D341Med (cell line): ENCODE measurements at regions not wholly inside any gene's neighbourhood (a gene's known extent, or its start where the extent isn't known, plus 50 kb on each side); places are given as distances from the start of the nearest gene placed in this dataset.

Experiments
- DNase-seq: peaks from one replicate; pipeline ENCODE4 v3.0.0; 2012; ENCODE audit warnings: low spot score

GRCh38 chr2:22894761-22895160 lies 490.2 kb upstream of the KLHL29 start:
- DNase-seq, result no peak

DNA sequence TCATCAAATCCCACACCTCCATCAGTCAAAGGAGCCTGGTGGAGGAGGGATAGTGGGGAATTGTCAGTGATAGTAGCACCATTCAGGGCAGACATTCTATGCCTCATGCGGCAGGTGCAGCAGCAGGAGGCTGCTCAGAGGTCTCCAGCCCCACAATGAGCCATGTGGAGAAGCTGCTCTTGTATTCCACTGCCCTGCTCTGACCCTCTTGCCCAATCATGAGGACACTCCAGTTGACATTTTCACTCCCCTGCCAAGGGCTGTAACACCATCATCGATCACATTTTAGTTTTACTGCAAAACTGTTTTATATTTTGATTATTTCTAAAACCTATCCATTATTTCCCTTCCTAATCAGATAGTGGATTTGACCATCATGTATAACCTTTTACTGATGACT lies 487.6 kb upstream of the KLHL29 start:
- DNase-seq, result no peak

GRCh38 chr2:22900674-22901073 lies 484.3 kb upstream of the KLHL29 start:
- DNase-seq, result no peak

- DNase-seq, result no peak
Measured at GRCh38 chr2:22901471-22902179, 483.4 kb upstream of the KLHL29 start.

DNA sequence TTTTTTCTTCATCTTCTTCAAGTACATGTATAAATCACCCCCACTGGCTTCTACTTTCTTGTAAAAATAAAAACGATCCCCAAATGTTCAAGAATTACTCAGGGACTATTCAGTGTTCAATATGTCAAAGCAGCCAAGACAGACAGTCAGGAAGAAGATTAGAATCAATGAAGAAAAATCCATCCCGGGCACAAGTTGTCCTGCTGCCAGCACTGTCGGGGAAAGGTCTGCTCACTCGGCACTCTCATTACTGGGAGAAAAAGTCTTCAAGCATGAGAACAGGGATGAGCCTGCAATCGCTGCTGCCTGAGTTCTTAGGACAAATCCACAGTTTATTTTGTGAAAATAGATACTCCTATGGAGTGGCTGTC lies 482.8 kb upstream of the KLHL29 start:
- DNase-seq, result no peak

GRCh38 chr2:22902662-22903165 lies 482.3 kb upstream of the KLHL29 start:
- DNase-seq, result no peak

- no peak for DNase-seq
Measured at GRCh38 chr2:22903616-22904015, 481.4 kb upstream of the KLHL29 start.

- DNase-seq, result peak; percentile 43
Measured at GRCh38 chr2:22904126-22904684, 480.8 kb upstream of the KLHL29 start.

GRCh38 chr2:22907330-22907729 lies 477.6 kb upstream of the KLHL29 start:
- DNase-seq, result no peak

DNA sequence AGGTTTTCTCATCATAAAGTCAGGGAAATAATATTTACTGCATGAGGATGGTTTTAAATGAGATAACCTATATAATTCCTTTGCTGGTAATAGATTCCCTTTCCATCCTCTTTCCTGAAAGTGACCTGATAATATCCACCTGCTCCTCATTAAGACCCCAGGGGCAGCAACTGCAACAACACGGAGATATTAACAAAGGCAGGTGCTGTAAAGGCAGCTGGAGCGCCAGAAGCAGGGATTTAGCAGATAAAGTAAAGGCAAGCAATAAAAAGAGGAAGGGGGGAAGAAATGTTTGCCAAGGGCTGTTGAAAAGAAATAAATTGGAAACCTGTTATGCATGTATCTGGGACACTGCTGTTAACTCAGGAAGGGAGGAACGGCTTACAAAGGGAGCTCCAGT lies 472.6 kb upstream of the KLHL29 start:
- no peak for DNase-seq

GRCh38 chr2:22929998-22930397 lies 455.0 kb upstream of the KLHL29 start:
- no peak for DNase-seq

DNA sequence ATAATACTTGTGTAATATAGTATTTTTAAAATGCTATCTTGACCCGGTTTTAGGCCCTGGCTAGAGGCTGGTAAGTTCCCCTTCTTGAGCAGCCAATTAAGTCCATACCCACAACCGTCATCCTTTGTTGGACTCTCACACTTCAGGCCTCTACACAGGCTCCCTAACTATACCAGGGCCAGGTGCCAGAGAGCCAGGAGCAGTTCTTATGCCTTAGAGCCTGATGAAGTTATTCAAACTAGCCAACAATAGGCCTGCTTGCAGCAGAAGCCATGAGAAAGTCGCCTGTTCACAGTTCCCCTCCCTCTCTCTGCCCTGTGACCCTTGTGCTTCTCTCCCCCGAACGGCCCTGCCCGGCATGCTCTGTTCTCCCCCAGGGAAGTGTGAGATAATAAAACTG lies 454.2 kb upstream of the KLHL29 start:
- no peak for DNase-seq

DNA sequence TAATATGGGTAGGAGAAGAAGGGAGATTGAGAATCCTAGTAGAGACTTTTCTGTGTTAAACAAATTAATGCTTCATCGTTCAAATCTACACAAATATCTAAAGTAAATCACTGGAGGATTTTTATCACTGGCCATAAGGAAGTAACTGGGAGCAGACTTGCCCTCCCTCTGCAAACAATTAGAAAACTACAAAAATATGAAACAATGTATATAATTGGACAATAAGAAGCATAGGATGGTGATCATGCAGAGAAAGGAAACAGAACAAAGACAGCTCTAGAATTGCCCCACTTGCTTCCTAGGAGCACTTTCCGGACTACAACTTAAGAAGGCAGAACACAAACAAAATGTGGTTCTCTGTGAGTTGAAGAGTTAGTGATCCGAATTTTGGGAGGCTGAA lies 452.7 kb upstream of the KLHL29 start:
- DNase-seq, result no peak

DNA sequence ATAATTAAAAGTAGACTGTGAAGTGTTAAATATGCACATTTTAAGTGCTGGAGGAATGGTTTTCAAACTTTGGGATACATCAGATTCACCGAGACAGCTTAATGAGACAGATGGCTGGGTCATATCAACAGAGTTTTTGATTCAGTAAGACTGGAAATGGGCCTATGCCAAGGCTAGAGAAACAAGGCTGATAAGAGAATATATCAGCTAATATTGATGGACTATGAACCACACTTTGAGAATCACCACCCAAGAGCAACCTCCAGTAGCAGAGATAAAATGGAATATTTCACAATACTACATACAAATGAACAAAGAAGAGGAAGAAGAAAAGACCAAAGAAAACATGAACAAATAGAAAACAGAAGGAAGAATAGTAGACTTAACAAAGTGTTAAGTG lies 450.2 kb upstream of the KLHL29 start:
- DNase-seq, result no peak

DNA sequence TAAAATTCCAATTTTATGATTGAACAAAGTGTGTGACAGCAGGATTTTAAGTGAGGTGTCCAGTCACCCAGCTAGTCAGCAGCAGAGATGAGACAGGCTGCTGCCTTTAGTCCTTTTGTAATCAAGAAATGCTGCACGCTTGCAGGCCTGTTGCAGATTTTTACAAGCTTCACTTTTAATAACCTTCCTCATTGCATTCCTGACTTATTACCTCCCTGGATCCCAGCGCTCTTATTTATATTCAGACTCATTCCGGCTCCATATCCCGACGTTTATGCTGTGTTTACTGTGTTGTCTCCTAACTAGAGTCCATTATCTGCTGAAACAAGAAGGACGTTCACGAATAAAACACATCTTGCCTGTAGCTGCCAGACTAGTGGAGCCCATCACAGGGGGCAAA lies 442.5 kb upstream of the KLHL29 start:
- DNase-seq, result no peak

- no peak for DNase-seq
Measured at GRCh38 chr2:22944143-22944542, 440.8 kb upstream of the KLHL29 start.

GRCh38 chr2:22946553-22946952 lies 438.4 kb upstream of the KLHL29 start:
- no peak for DNase-seq

DNA sequence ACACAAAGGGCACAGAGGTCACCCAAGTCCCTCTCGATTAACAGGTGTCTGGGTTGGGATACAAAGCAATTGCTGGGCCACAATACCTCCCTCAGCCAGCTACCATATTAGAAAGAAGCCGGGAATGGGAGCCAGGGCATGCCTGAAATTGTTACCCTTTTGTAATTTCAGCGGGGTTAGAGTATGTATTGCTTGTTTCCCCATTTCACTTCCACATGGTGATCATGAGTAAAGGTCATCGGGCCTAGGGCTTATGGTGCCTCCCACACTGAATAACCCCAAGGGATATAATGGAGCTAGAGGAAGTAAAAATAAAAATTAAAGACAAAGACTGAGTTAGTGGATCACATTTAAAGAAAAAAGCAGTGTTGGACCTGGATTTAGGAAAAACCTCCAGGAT lies 437.2 kb upstream of the KLHL29 start:
- DNase-seq, result no peak

DNA sequence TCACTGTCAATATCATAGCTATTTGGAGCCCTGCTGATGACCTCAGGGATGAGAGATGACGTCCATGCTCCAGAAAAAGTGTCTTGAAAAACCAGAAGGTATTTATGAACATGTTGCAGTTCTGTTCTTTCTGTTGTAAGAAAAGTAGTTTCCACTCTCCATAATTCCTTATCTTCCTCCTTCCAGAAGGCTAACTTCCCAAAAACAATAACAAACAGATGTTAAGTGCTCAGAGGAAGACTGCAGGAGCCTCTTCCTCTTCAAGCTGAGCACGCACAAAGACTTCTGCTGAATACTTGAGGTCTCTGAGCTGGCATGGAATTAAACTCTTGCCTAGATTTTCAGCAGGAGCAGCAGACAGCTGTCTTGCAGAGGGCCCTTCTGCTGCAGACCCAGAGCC lies 434.5 kb upstream of the KLHL29 start:
- DNase-seq, result no peak

DNA sequence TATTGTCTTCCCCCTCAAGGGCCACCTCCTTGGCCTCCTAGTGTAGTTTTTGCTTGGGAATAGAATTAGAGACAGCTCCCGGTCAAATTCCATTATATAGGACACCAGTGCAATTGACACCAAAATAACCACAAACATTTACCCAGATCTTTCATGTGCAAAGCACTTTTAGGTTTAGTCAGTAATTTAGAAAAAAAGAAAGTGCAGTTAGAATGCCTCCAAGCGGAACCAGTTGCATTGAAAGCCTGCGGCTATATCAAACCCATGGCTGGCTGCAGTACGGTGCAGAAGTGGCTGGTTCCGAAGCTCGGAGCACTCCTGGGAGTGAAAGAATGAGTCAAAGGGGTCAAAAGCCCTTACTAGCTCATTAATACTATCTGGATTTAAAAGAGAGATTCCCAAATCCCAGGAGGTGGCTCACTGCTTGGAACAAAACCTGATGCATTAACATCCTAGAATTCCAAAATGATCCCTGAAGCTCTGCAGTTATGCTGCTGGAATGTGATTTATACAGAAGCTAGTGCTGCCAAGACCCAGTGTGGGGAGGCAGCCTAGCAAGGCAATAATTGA lies 432.2 kb upstream of the KLHL29 start:
- DNase-seq, result no peak

DNA sequence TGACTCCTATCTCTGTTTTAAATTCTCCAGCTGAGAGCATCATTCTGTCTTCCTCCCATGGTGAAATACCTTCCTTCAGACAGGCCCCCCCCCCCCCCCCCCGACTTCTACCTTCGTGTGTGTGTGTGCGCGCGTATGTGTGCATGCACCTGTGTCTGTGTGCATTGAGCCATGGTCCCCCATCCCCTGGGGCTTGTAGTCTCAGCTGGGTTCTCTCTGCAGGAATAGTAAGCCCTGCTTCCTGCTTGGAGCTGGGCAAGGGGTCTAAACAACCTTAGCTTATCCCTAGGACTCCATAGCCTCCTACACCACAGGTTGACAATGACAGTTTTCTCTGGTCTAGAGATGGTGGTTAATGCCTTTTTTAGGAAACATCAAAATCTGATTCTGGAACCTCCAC lies 427.5 kb upstream of the KLHL29 start:
- no peak for DNase-seq

DNA sequence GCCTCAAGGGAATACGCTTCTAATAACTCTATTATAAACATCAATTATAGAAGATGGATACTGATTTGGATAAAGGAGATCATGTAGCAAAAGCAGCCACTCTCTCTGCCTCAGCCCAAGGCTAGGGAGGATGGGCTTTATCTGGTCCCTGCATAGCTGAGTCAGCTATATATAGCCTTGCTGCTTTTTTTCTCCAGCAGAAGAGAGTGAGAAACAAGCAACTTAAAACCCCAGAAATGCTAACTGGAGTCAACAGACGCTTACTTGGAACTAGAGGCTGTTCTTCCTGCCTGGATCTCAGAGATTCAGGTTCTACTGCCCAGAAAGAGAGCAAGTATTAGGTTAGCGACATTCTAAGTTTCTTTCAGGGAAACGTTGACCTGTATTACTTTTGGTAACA lies 426.7 kb upstream of the KLHL29 start:
- DNase-seq, result no peak

GRCh38 chr2:22967756-22968155 lies 417.2 kb upstream of the KLHL29 start:
- DNase-seq, result no peak
